G401 (cell line): ENCODE measurements at regions not wholly inside any gene's neighbourhood (a gene's known extent, or its start where the extent isn't known, plus 50 kb on each side); places are given as distances from the start of the nearest gene placed in this dataset.

ENCODE experiments used
- DNase-seq: peaks from one replicate; pipeline ENCODE4 v3.0.0-alpha.2; 2015; ENCODE audit warnings: low spot score
- in situ Hi-C: cut with HindIII; loops from 2 replicates; pipeline ENCODE4 v1.10.0; 2016; ENCODE audit warnings: low sequenced_read_pairs, mixed read lengths

GRCh38 chr12:43132291-43132690 is 419.7 kb downstream of the ADAMTS20 start:
- no peak for DNase-seq
- in situ Hi-C loops: no loop called here

GRCh38 chr12:43131301-43131700 is 420.7 kb downstream of the ADAMTS20 start:
- no peak for DNase-seq
- in situ Hi-C loops: no loop called here

- no peak for DNase-seq
- in situ Hi-C loops: no loop called here
Observed at GRCh38 chr12:43127886-43128549, 424.0 kb downstream of the ADAMTS20 start.

GRCh38 chr12:43126652-43127375 is 425.2 kb downstream of the ADAMTS20 start:
- no peak for DNase-seq
- in situ Hi-C loops: no loop called here

GRCh38 chr12:43123461-43123860 is 428.5 kb downstream of the ADAMTS20 start:
- in situ Hi-C loops: no loop called here
- no peak for DNase-seq

- DNase-seq: no peak
- in situ Hi-C loops: no loop called here
Observed at GRCh38 chr12:43120150-43120549, 431.9 kb downstream of the ADAMTS20 start.

- DNase-seq: no peak
- in situ Hi-C loops: no loop called here
Observed at GRCh38 chr12:43118881-43119280, 433.1 kb downstream of the ADAMTS20 start.

- in situ Hi-C loops: no loop called here
- no peak for DNase-seq
Observed at GRCh38 chr12:43118234-43118633, 433.8 kb downstream of the ADAMTS20 start.

GRCh38 chr12:43117226-43117930 is 434.6 kb downstream of the ADAMTS20 start:
- DNase-seq: no peak
- in situ Hi-C loops: no loop called here

- no peak for DNase-seq
- in situ Hi-C loops: no loop called here
Observed at GRCh38 chr12:43115441-43116160, 436.4 kb downstream of the ADAMTS20 start.

- in situ Hi-C loops: no loop called here
- no peak for DNase-seq
Observed at GRCh38 chr12:43114316-43114715, 437.7 kb downstream of the ADAMTS20 start.

GRCh38 chr12:43113616-43114015 is 438.4 kb downstream of the ADAMTS20 start:
- in situ Hi-C loops: no loop called here
- DNase-seq: no peak

GRCh38 chr12:43113135-43113534 is 438.9 kb downstream of the ADAMTS20 start:
- no peak for DNase-seq
- in situ Hi-C loops: no loop called here

- in situ Hi-C loops: no loop called here
- DNase-seq: no peak
Observed at GRCh38 chr12:43112101-43112920, 439.7 kb downstream of the ADAMTS20 start.

- in situ Hi-C loops: no loop called here
- no peak for DNase-seq
Observed at GRCh38 chr12:43111608-43112007, 440.4 kb downstream of the ADAMTS20 start.

- in situ Hi-C loops: no loop called here
- DNase-seq: no peak
Observed at GRCh38 chr12:43109631-43110345, 442.2 kb downstream of the ADAMTS20 start.

GRCh38 chr12:43108656-43109055 is 443.3 kb downstream of the ADAMTS20 start:
- no peak for DNase-seq
- in situ Hi-C loops: no loop called here

- in situ Hi-C loops: no loop called here
- DNase-seq: no peak
Observed at GRCh38 chr12:43107026-43107775, 444.8 kb downstream of the ADAMTS20 start.
